Brain microvascular endothelial cell (primary cell): ENCODE measurements at regions not wholly inside any gene's neighbourhood (a gene's known extent, or its start where the extent isn't known, plus 50 kb on each side); places are given as distances from the start of the nearest gene placed in this dataset.

Experiments
- DNase-seq: peaks from one replicate; pipeline ENCODE4 v3.0.0-alpha.2; 2020
- H3K27ac ChIP-seq: fragments of 250-450 bp; sonication (Bioruptor Pico); 2 replicates; pipeline ENCODE4 v1.5.1; 2020; ENCODE audit warnings: mild to moderate bottlenecking, moderate library complexity
- H3K27me3 ChIP-seq: fragments of 250-450 bp; sonication (Bioruptor Pico); replicated peaks from 2 replicates; pipeline ENCODE4 v1.5.1; 2020; ENCODE audit warnings: mild to moderate bottlenecking
- H3K36me3 ChIP-seq: fragments of 250-450 bp; sonication (Bioruptor Pico); replicated peaks from 2 replicates; pipeline ENCODE4 v1.5.1; 2020; ENCODE audit warnings: mild to moderate bottlenecking
- H3K4me3 ChIP-seq: 2 replicates; pipeline ENCODE4 v1.5.1; 2011; ENCODE audit warnings: low read depth, mild to moderate bottlenecking, control low read depth, low read length, moderate library complexity
- in situ Hi-C: cut with HindIII; loops from 2 replicates; pipeline ENCODE4 v1.10.0; 2017; ENCODE audit warnings: low sequenced_read_pairs, low pct_ligation_motif_present
- TF ChIP-seq, protein P1 (sequence below): IDR thresholded peaks from 2 replicates; pipeline ENCODE4 v1.5.1; 2011; ENCODE audit warnings: low read depth, mild to moderate bottlenecking, moderate library complexity, low read length, control low read depth, inconsistent platforms; ENCODE audit errors: missing control alignments

GRCh38 chr3:19093084-19093483 lies 55.2 kb upstream of the KCNH8 start:
- no peak for DNase-seq
- Histone ChIP-seq H3K27ac (no peak overlapping the region), H3K36me3 (no peaks in the 10 kb centered on the region), H3K27me3 (no peaks in the 10 kb centered on the region), H3K4me3 (no peak overlapping the region)
- TF ChIP-seq, protein P1, sequence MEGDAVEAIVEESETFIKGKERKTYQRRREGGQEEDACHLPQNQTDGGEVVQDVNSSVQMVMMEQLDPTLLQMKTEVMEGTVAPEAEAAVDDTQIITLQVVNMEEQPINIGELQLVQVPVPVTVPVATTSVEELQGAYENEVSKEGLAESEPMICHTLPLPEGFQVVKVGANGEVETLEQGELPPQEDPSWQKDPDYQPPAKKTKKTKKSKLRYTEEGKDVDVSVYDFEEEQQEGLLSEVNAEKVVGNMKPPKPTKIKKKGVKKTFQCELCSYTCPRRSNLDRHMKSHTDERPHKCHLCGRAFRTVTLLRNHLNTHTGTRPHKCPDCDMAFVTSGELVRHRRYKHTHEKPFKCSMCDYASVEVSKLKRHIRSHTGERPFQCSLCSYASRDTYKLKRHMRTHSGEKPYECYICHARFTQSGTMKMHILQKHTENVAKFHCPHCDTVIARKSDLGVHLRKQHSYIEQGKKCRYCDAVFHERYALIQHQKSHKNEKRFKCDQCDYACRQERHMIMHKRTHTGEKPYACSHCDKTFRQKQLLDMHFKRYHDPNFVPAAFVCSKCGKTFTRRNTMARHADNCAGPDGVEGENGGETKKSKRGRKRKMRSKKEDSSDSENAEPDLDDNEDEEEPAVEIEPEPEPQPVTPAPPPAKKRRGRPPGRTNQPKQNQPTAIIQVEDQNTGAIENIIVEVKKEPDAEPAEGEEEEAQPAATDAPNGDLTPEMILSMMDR = no peak
- in situ Hi-C loops = no loop called here

DNA sequence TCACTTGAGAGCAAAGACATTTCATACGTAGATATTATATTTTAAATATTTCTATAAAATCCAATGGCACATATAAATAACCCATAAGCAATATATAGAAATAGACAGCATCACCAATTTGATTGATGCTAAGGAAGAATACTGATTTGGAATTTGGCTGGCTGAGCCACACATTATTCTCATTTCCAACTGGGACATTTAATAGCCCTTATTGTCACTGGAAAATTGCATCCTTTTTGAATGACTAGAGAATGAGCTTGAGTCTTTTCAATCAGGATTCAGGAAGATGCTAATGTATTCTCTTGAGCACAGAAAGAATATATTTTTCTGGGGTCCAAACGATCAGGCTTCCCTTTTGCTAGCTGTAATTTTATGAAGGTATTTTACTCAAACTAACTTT lies 70.9 kb upstream of the KCNH8 start:
- in situ Hi-C loops = no loop called here
- Histone ChIP-seq H3K4me3 (no peak overlapping the region), H3K27ac (no peak overlapping the region), H3K27me3 (no peaks in the 10 kb centered on the region), H3K36me3 (no peaks in the 10 kb centered on the region)
- TF ChIP-seq, protein P1 = no peak
- DNase-seq = no peak

- in situ Hi-C loops = no loop called here
- Histone ChIP-seq H3K4me3 (no peak overlapping the region), H3K27me3 (no peaks in the 10 kb centered on the region), H3K27ac (no peak overlapping the region), H3K36me3 (no peaks in the 10 kb centered on the region)
- DNase-seq = no peak
- TF ChIP-seq, protein P1 = no peak
Observed at GRCh38 chr3:19075037-19075436, 73.3 kb upstream of the KCNH8 start.

- TF ChIP-seq, protein P1 = no peak
- Histone ChIP-seq H3K27ac (no peak overlapping the region), H3K36me3 (no peaks in the 10 kb centered on the region), H3K4me3 (no peak overlapping the region), H3K27me3 (no peaks in the 10 kb centered on the region)
- DNase-seq = no peak
- in situ Hi-C loops = no loop called here
Observed at GRCh38 chr3:19074257-19074900, 73.9 kb upstream of the KCNH8 start.

GRCh38 chr3:19073341-19074105 lies 74.8 kb upstream of the KCNH8 start:
- TF ChIP-seq, protein P1 = no peak
- H3K36me3 ChIP-seq = no peaks in the 10 kb centered on the region
- in situ Hi-C loops = no loop called here
- no peaks in the 10 kb centered on the region for H3K27me3 ChIP-seq
- no peak for DNase-seq
- no peak overlapping the region for H3K27ac ChIP-seq
- H3K4me3 ChIP-seq = no peak overlapping the region
